ENCODE measurements at regions not wholly inside any gene's neighbourhood (a gene's known extent, or its start where the extent isn't known, plus 50 kb on each side); places are given as distances from the start of the nearest gene placed in this dataset.
"Not testable (repeated sequence)": the region's sequence is repeated elsewhere in the genome, so short reads cannot be mapped to it uniquely, and the experiment has no call there.

DNA sequence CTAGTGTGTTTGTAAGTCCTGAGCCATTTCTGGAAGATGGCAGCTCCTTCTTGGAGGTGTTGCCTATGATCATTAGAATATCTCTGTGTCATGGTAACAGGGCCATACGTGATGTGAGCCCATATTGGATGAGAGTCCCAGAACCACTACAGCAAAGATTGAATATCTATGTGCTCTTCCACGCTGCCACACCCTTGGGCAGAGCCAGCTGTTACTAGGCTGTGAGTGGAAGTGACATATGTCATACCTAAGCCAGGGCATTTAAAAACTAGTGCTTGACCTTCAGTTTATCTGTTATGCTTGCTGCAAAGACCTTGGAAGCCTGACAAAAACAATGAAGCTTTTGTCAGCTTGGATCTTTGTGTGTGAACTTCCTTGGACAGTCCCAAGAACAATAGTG is 495.1 kb upstream of the CCDC196 start:
- ChIA-PET CTCF (interaction anchor here (1.5 kb wide), 1 partner anchor 32 kb away, joined by 4 read pairs; no protein-coding TSS in a partner anchor), POLR2A (no interaction called here)

DNA sequence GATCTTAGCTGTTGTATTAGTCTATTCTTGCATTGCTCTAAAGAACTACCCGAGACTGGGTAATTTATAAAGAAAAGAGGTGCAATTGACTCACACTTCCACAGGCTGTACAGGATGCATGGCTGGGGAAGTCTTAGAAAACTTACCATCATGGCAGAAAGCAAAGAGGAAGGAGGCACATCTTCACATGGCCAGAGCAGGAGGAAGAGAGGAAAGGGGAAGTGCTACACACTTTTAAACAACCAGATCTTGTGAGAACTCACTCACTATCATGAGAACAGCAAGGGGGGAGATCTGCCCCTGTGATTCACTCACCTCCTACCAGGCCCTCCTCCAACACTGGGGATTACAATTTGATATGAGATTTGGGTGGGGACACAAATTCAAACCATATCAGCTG is 494.2 kb upstream of the CCDC196 start:
- CTCF ChIA-PET, result interaction anchor here (1.5 kb wide), 1 partner anchor 33 kb away, joined by 4 read pairs; no protein-coding TSS in a partner anchor
- POLR2A ChIA-PET; H3K4me3 ChIP-seq (ENCODE audit: low read depth, low read length); DNase-seq (ENCODE audit: low read depth, low spot score): not testable (repeated sequence)

More for the DNA sequence above, 495.1 kb upstream of the CCDC196 start:
- TF ChIP-seq, protein P1, sequence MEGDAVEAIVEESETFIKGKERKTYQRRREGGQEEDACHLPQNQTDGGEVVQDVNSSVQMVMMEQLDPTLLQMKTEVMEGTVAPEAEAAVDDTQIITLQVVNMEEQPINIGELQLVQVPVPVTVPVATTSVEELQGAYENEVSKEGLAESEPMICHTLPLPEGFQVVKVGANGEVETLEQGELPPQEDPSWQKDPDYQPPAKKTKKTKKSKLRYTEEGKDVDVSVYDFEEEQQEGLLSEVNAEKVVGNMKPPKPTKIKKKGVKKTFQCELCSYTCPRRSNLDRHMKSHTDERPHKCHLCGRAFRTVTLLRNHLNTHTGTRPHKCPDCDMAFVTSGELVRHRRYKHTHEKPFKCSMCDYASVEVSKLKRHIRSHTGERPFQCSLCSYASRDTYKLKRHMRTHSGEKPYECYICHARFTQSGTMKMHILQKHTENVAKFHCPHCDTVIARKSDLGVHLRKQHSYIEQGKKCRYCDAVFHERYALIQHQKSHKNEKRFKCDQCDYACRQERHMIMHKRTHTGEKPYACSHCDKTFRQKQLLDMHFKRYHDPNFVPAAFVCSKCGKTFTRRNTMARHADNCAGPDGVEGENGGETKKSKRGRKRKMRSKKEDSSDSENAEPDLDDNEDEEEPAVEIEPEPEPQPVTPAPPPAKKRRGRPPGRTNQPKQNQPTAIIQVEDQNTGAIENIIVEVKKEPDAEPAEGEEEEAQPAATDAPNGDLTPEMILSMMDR (IDR thresholded peaks at IDR 0.05; ENCODE audit: insufficient read depth, low read length, missing control alignments), result no peak
- DNase-seq (ENCODE audit: low read depth, low spot score), result no peak
- no peak overlapping the region for H3K4me3 ChIP-seq (ENCODE audit: low read depth, low read length)

DNA sequence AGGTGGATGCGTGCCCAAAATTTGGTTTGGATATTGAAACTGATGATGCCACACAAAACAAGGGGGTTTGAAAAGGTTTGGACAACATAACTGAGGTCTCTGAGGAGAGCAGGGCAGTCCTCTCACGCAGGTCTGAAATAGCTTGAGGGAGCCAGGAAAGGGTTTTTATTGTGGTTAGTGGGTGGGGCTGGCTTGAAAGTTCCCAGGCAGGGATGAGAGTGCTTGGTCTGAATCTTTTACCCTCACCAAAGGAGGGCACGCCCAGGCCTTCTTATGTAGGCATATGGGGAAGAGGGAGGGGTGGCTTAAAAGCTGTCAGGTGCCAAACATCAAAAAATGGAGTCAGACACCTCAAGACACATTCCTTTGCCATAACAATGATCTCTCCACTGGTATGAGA is 493.1 kb upstream of the CCDC196 start:
- ChIA-PET CTCF (interaction anchor here (0.6 kb wide), 1 partner anchor 9 kb away, joined by 3 read pairs; no protein-coding TSS in a partner anchor), POLR2A (no interaction called here)
- TF ChIP-seq, protein P1 (IDR thresholded peaks at IDR 0.05; ENCODE audit: insufficient read depth, low read length, missing control alignments), result no peak
- no peak overlapping the region for H3K4me3 ChIP-seq (ENCODE audit: low read depth, low read length)
- no peak for DNase-seq (ENCODE audit: low read depth, low spot score)

DNA sequence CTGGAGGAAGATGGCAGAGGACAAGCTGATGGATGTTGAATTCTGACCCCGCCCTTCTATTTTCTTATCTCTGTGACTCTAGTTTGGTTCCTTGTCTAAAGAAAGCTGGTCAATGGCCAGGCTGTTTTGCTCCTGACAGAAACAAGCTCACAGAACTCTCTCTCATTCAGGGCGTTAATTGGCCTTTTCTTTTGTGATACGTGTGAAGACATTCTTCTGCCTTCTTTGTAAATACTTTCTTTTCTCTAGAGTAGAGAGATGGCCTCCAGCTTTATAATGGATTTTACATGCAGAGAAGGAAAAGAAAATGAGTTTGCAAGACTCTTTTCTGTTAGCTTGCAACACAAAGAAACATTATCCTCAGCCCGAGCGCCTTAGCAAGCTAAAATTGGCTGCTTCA is 492.2 kb upstream of the CCDC196 start:
- TF ChIP-seq, protein P1 (IDR thresholded peaks at IDR 0.05; ENCODE audit: insufficient read depth, low read length, missing control alignments), result no peak
- CTCF ChIA-PET, result no interaction called here
- POLR2A ChIA-PET, result no interaction called here
- H3K4me3 ChIP-seq (ENCODE audit: low read depth, low read length), result no peak overlapping the region
- DNase-seq (ENCODE audit: low read depth, low spot score), result no peak

DNA sequence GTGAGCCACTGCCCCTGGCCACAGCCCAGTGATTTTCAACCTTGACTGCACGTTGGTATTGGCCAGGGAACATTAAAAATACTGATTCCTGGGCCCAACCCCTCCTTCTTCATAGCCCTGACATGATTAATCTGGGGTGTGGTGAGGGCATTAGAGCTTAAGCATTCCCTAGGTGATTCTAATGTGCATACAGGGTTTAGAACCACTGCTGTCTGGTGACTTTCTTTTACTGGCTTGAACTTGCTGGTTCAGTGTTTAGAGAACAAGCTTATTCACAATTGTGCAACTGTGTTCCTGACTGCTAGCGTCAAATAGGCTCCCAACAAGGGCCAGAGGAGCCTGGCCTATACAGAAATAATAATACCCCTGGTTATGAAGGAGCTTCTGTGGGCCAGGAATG is 488.8 kb upstream of the CCDC196 start:
- TF ChIP-seq, protein P1 (IDR thresholded peaks at IDR 0.05; ENCODE audit: insufficient read depth, low read length, missing control alignments), result no peak
- ChIA-PET CTCF (no interaction called here), POLR2A (no interaction called here)

DNA sequence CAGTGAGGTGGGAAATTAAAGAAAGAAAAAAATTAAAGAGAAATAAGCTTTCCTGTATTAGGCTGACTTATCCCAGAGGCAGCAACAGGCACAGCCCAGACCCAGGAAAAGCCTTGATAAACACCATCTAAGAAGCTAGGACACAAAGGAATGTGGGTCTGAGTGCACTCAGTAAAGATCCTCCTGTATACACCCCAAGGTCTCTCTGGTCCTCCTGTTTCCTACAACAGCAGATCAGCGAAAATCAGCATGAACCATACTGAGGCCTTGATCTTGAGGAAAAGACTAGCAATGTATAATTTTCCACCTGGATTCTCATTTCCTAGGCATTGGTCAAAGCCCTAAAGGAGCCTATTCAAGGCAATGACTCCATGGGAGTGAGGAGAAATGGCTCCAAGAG is 486.3 kb upstream of the CCDC196 start:
- CTCF ChIA-PET, result no interaction called here
- POLR2A ChIA-PET, result no interaction called here
- TF ChIP-seq, protein P1 (IDR thresholded peaks at IDR 0.05; ENCODE audit: insufficient read depth, low read length, missing control alignments), result no peak
- H3K4me3 ChIP-seq (ENCODE audit: low read depth, low read length), result no peak overlapping the region
- DNase-seq (ENCODE audit: low read depth, low spot score), result no peak

More for the DNA sequence above, 488.8 kb upstream of the CCDC196 start:
- H3K4me3 ChIP-seq (ENCODE audit: low read depth, low read length), result no peak overlapping the region
- DNase-seq (ENCODE audit: low read depth, low spot score), result no peak

DNA sequence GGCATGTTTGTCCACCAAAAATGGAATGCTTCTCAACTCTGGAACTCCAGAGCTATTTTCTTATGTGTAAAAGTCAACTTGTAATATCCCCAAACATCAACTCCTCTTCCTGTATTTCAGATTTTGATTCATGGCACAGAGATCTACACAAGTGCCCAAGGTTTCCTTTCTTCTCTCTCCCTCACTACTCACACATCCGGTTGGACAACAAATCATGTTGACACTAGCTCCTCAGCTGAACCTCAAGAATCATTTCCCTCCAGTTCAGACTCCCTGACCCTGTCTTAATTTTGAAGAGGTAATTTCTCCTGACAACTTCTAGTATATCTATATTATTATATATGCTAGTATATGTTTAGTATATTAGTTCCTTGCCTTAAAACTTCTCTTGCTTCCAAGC is 485.4 kb upstream of the CCDC196 start:
- POLR2A ChIA-PET, result no interaction called here
- CTCF ChIA-PET, result no interaction called here
- DNase-seq (ENCODE audit: low read depth, low spot score), result no peak

More for the DNA sequence above, 485.4 kb upstream of the CCDC196 start:
- no peak overlapping the region for H3K4me3 ChIP-seq (ENCODE audit: low read depth, low read length)
- TF ChIP-seq, protein P1 (IDR thresholded peaks at IDR 0.05; ENCODE audit: insufficient read depth, low read length, missing control alignments), result no peak

Data from AG04449 (cell line).